Gastrocnemius medialis (tissue), 4 donors: ENCODE measurements at regions not wholly inside any gene's neighbourhood (a gene's known extent, or its start where the extent isn't known, plus 50 kb on each side); places are given as distances from the start of the nearest gene placed in this dataset.

Experiments
- ATAC-seq, 2 donors: fragments of 150-250 bp; one replicate each; pipeline ENCODE4 v1.9.1; 2016
- DNase-seq, 2 donors: peaks; one replicate each; pipeline ENCODE4 v3.0.0-alpha.2; 2019
- H3K27ac ChIP-seq, 4 donors: fragments of 200-600 bp; sonication (generic); 1 replicate in 1 of 4; 2 replicates in 3 of 4; pipeline ENCODE4 v1.5.1; 2016 to 2018; ENCODE audit warnings: mild to moderate bottlenecking in 2 of 4, moderate library complexity in 1 of 4
- H3K27me3 ChIP-seq, 3 donors: fragments of 200-600 bp; sonication (generic) in 2 of 3; 1 replicate in 1 of 3; 2 replicates in 2 of 3; pipeline versions ENCODE4 v1.5.1 to v1.6.0; 2016 to 2019; ENCODE audit warnings: mild to moderate bottlenecking in 1 of 3, moderate library complexity in 1 of 3
- H3K36me3 ChIP-seq, 2 donors: fragments of 200-600 bp; sonication (generic) in 1 of 2; one replicate each; pipeline ENCODE4 v1.5.1; 2017 to 2018
- H3K4me1 ChIP-seq, 2 donors: fragments of 200-600 bp; sonication (generic) in 1 of 2; one replicate each; pipeline ENCODE4 v1.5.1; 2016 to 2017; ENCODE audit warnings: mild to moderate bottlenecking in 2 of 2
- H3K4me3 ChIP-seq, 4 donors: fragments of 200-600 bp; sonication (generic) in 3 of 4; 1 replicate in 1 of 4; 2 replicates in 3 of 4; pipeline ENCODE4 v1.5.1; 2016 to 2019; ENCODE audit warnings: mild to moderate bottlenecking in 2 of 4
- H3K9me3 ChIP-seq, 3 donors: fragments of 200-600 bp; sonication (generic) in 2 of 3; 1 replicate in 1 of 3; 2 replicates in 2 of 3; pipeline ENCODE4 v1.5.1; 2016 to 2019
- CTCF ChIP-seq, 5 experiments: fragments of 450-650 bp in 3 of 5; fragments of 200-600 bp in 2 of 5; sonication (generic) in 2 of 5; IDR thresholded peaks in 4 of 5; conservative IDR thresholded peaks in 1 of 5; 1 replicate in 4 of 5; 2 replicates in 1 of 5; pipeline ENCODE4 v1.5.1; 2016 to 2019; ENCODE audit warnings: antibody characterized with exemption in 5 of 5, mild to moderate bottlenecking in 3 of 5, moderate library complexity in 3 of 5
- POLR2A ChIP-seq, 2 donors: fragments of 450-650 bp; IDR thresholded peaks; one replicate each; pipeline ENCODE4 v1.6.1; 2017; ENCODE audit warnings: antibody characterized with exemption in 2 of 2, mild to moderate bottlenecking in 2 of 2, moderate library complexity in 2 of 2
- in situ Hi-C, 4 donors: fragments of 200-750 bp; cut with MboI; loops; one replicate each; pipeline versions ENCODE4 v1.15.0 to v1.8.0; 2017; ENCODE audit warnings: low sequenced_read_pairs in 4 of 4
- intact Hi-C: fragments of 100-400 bp; cut with DNase I; formaldehyde crosslinking; loops from one replicate; pipeline ENCODE4 v1.15.1; 2023; ENCODE audit warnings: low total_unique reads

- no peaks in the 10 kb centered on the region for H3K36me3 ChIP-seq
- intact Hi-C loops, result no loop called here
- TF ChIP-seq POLR2A (IDR thresholded peaks at IDR 0.05) (no peak), CTCF (IDR thresholded peaks at IDR 0.05 in 4 of 5, conservative IDR thresholded peaks at IDR 0.05 in 1 of 5) (no peak)
- no peaks in the 10 kb centered on the region for H3K4me1 ChIP-seq
- H3K27me3 ChIP-seq, result no peaks in the 10 kb centered on the region
- no peaks in the 10 kb centered on the region for H3K9me3 ChIP-seq
- ATAC-seq (no peak), DNase-seq (no peak)
- H3K27ac ChIP-seq, result no peak overlapping the region
- in situ Hi-C loops, result no loop called here
- no peak overlapping the region for H3K4me3 ChIP-seq
Observed at GRCh38 chr2:12278217-12278750, 438.5 kb upstream of the TRIB2 start.

GRCh38 chr2:12282780-12283695 is 433.7 kb upstream of the TRIB2 start:
- in situ Hi-C loops (no loop called here), intact Hi-C loops (no loop called here)
- Histone ChIP-seq H3K27ac (no peak overlapping the region), H3K9me3 (no peaks in the 10 kb centered on the region), H3K4me1 (no peaks in the 10 kb centered on the region), H3K36me3 (no peaks in the 10 kb centered on the region), H3K27me3 (no peaks in the 10 kb centered on the region), H3K4me3 (no peak overlapping the region)
- no peak for TF ChIP-seq POLR2A (IDR thresholded peaks at IDR 0.05)
- no peak for TF ChIP-seq CTCF (IDR thresholded peaks at IDR 0.05 in 4 of 5, conservative IDR thresholded peaks at IDR 0.05 in 1 of 5)
- DNase-seq (no peak), ATAC-seq (no peak)

- Histone ChIP-seq H3K9me3 (no peaks in the 10 kb centered on the region), H3K36me3 (no peaks in the 10 kb centered on the region), H3K4me3 (no peak overlapping the region), H3K4me1 (no peaks in the 10 kb centered on the region), H3K27me3 (no peaks in the 10 kb centered on the region), H3K27ac (no peak overlapping the region)
- no peak for DNase-seq
- intact Hi-C loops (no loop called here), in situ Hi-C loops (no loop called here)
- no peak for ATAC-seq
- TF ChIP-seq POLR2A (IDR thresholded peaks at IDR 0.05), result no peak
- TF ChIP-seq CTCF (IDR thresholded peaks at IDR 0.05 in 4 of 5, conservative IDR thresholded peaks at IDR 0.05 in 1 of 5), result no peak
Observed at GRCh38 chr2:12284037-12284436, 432.7 kb upstream of the TRIB2 start.

DNA sequence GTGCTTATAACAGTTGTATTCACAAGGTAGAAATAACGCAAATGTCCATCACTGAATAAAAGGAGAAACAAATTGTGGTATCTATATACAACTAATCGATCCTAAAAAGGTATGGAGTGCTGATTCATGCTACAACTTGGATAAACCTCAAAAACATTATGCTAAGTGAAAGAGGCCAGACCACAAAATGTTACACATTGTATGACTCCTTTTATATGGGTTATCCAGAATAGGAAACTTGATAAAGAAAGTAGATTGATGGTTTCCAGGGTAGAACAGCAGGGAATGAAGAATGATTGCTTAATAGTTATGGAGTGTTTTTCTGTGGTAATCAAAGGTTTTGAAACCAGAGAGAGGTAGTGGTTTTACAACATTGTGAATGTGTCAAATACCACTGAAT is 432.2 kb upstream of the TRIB2 start:
- H3K36me3 ChIP-seq, result no peaks in the 10 kb centered on the region
- no peak overlapping the region for H3K4me3 ChIP-seq
- DNase-seq, result no peak
- H3K9me3 ChIP-seq, result no peaks in the 10 kb centered on the region
- TF ChIP-seq POLR2A (IDR thresholded peaks at IDR 0.05) (no peak), CTCF (IDR thresholded peaks at IDR 0.05 in 4 of 5, conservative IDR thresholded peaks at IDR 0.05 in 1 of 5) (no peak)
- no peaks in the 10 kb centered on the region for H3K27me3 ChIP-seq
- in situ Hi-C loops, result no loop called here
- H3K27ac ChIP-seq, result no peak overlapping the region
- intact Hi-C loops, result no loop called here
- ATAC-seq, result no peak
- no peaks in the 10 kb centered on the region for H3K4me1 ChIP-seq
